ENCODE measurements at regions not wholly inside any gene's neighbourhood (a gene's known extent, or its start where the extent isn't known, plus 50 kb on each side); places are given as distances from the start of the nearest gene placed in this dataset.

DNA sequence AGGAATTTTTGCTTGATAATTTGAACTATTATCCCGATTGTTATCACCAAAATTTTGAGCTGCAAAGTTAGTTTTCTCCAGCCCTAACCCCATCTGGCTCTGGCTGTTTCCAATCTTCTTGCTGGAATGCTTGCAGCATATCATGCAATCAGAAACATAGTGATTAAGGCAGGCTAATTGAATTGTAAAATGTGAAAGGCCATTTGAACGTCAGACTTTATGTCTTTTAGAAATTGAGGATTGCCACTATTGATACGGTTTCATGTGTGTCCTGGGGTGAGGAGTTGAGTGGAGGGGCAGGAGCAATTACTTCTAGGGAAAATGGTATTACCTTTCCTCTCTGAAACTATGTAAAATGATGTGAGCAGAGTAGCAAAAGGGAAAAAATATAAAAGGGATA lies 1674.5 kb upstream of the LRRTM1 start:
- ATAC-seq (replicated peaks in 1 of 4) (no peak), DNase-seq (no peak)
- Mint-ChIP-seq H3K4me3 (no peak overlapping the region), H3K9me3 (peaks cover 0 to 5% (median 4%) of the 10 kb centered on the region in 3 donors), H3K27ac (no peak overlapping the region), H3K27me3 (no peaks in the 10 kb centered on the region), H3K4me1 (no peaks in the 10 kb centered on the region), H3K36me3 (no peaks in the 10 kb centered on the region)
- Histone ChIP-seq H3K36me3 (ENCODE audit: control insufficient read depth in 2 of 2, extremely low read depth in 1 of 2, insufficient read depth in 1 of 2, low read length in 1 of 2) (no peaks in the 10 kb centered on the region), H3K27me3 (replicated peaks in 1 of 2; ENCODE audit: control insufficient read depth in 2 of 2, extremely low read depth in 1 of 2, insufficient read depth in 2 of 2, low read length in 1 of 2) (no peaks in the 10 kb centered on the region), H3K4me3 (ENCODE audit: control insufficient read depth in 1 of 2, extremely low read depth in 1 of 2, low read length in 1 of 2) (no peak overlapping the region), H3K4me1 (ENCODE audit: control insufficient read depth in 1 of 2, extremely low read depth in 1 of 2, insufficient read depth in 2 of 2, low read length in 2 of 2) (no peaks in the 10 kb centered on the region), H3K27ac (ENCODE audit: low read length) (no peak overlapping the region), H3K9me3 (peaks cover 4% of the 10 kb centered on the region)
- CTCF ChIA-PET = no interaction called here
- 70% methylated on average over 2 of the region's 3 CpGs for WGBS (ENCODE audit: insufficient coverage)
- POLR2A ChIA-PET = no interaction called here

DNA sequence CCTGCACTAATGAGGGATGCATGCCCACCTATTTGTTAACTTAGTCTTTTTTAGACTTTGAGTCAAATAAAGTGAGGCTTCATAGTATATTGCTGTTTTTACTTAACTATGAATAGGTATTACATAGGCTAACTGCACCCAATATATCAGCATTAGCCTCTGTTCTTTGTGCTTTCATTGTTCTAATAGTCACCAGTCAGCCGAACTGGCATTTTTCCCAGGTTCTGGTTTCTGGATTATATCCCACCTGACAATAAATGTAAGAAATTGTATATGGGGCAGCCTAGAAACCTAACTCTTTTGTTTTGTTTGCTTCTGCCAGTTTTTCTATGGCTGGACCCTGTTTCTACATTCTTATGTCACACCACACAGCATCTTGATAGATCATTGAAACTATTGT lies 1672.4 kb upstream of the LRRTM1 start:
- no peaks in the 10 kb centered on the region for H3K4me1 ChIP-seq (ENCODE audit: control insufficient read depth in 1 of 2, extremely low read depth in 1 of 2, insufficient read depth in 2 of 2, low read length in 2 of 2)
- Mint-ChIP-seq H3K4me3 (no peak overlapping the region), H3K27ac (no peak overlapping the region), H3K4me1 (no peaks in the 10 kb centered on the region), H3K36me3 (no peaks in the 10 kb centered on the region), H3K27me3 (no peaks in the 10 kb centered on the region), H3K9me3 (peaks cover 4 to 13% (median 12%) of the 10 kb centered on the region in 3 donors)
- no peak for ATAC-seq (replicated peaks in 1 of 4)
- H3K36me3 ChIP-seq (ENCODE audit: control insufficient read depth in 2 of 2, extremely low read depth in 1 of 2, insufficient read depth in 1 of 2, low read length in 1 of 2) = no peaks in the 10 kb centered on the region
- POLR2A ChIA-PET = no interaction called here
- peaks cover 4% of the 10 kb centered on the region for H3K9me3 ChIP-seq
- H3K4me3 ChIP-seq (ENCODE audit: control insufficient read depth in 1 of 2, extremely low read depth in 1 of 2, low read length in 1 of 2) = no peak overlapping the region
- no peak for DNase-seq
- no CpG with 5 or more reads among the region's 1 CpG for WGBS (ENCODE audit: insufficient coverage)
- H3K27ac ChIP-seq (ENCODE audit: low read length) = no peak overlapping the region
- CTCF ChIA-PET = no interaction called here
- H3K27me3 ChIP-seq (replicated peaks in 1 of 2; ENCODE audit: control insufficient read depth in 2 of 2, extremely low read depth in 1 of 2, insufficient read depth in 2 of 2, low read length in 1 of 2) = no peaks in the 10 kb centered on the region

DNA sequence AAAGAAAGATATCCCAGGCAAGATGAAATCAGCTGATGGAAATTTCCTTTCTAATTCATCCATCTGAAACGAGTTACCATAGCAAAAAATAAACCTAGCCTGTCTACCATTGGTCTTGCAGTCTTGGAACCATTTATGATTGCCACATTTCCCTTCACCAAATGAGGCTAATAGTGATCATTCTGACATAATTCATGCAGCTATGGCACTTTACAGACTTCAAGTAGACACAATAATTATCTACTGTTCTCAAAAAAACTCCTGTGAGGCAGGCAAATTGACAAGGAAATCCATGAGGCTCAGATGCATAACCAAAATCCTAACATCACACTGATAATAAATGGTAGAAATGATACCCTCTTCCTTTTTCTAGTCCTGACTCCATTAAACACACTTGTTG lies 1669.7 kb upstream of the LRRTM1 start:
- Mint-ChIP-seq H3K9me3 (peaks cover 4 to 14% (median 12%) of the 10 kb centered on the region in 3 donors), H3K4me3 (no peak overlapping the region), H3K27ac (no peak overlapping the region), H3K27me3 (no peaks in the 10 kb centered on the region), H3K36me3 (no peaks in the 10 kb centered on the region), H3K4me1 (no peaks in the 10 kb centered on the region)
- Histone ChIP-seq H3K27me3 (replicated peaks in 1 of 2; ENCODE audit: control insufficient read depth in 2 of 2, extremely low read depth in 1 of 2, insufficient read depth in 2 of 2, low read length in 1 of 2) (no peaks in the 10 kb centered on the region), H3K36me3 (ENCODE audit: control insufficient read depth in 2 of 2, extremely low read depth in 1 of 2, insufficient read depth in 1 of 2, low read length in 1 of 2) (no peaks in the 10 kb centered on the region), H3K9me3 (peaks cover 2% of the 10 kb centered on the region), H3K4me3 (ENCODE audit: control insufficient read depth in 1 of 2, extremely low read depth in 1 of 2, low read length in 1 of 2) (no peak overlapping the region), H3K27ac (ENCODE audit: low read length) (no peak overlapping the region), H3K4me1 (ENCODE audit: control insufficient read depth in 1 of 2, extremely low read depth in 1 of 2, insufficient read depth in 2 of 2, low read length in 2 of 2) (no peaks in the 10 kb centered on the region)
- no peak for ATAC-seq (replicated peaks in 1 of 4)
- DNase-seq = no peak
- WGBS (ENCODE audit: insufficient coverage) = no CpG with 5 or more reads among the region's 1 CpG
- POLR2A ChIA-PET = no interaction called here
- CTCF ChIA-PET = no interaction called here

DNA sequence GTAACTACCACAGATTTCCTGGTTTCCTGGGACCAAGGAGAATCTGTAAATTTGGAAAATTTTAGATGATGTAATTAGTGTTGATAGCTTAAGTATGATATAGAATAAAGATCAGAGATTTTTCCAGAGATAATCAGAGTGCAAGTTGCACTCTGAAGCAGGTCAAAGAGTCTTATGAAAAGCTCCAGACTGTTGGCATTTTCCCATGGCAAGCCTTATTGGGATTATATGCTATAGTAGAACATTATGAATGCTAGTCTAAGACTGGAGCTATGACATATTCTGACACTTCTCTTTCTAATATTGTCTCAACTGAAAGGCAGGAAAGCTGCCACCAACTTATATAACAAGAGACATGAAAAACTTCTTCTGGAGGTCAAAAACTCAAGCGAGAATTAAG lies 1638.3 kb upstream of the LRRTM1 start:
- Mint-ChIP-seq H3K9me3 (peaks cover 13 to 34% (median 22%) of the 10 kb centered on the region in 3 donors), H3K4me3 (no peak overlapping the region), H3K27me3 (no peaks in the 10 kb centered on the region), H3K4me1 (no peaks in the 10 kb centered on the region), H3K36me3 (no peaks in the 10 kb centered on the region), H3K27ac (no peak overlapping the region)
- Histone ChIP-seq H3K9me3 (peaks cover 5% of the 10 kb centered on the region), H3K4me3 (ENCODE audit: control insufficient read depth in 1 of 2, extremely low read depth in 1 of 2, low read length in 1 of 2) (no peak overlapping the region), H3K27me3 (replicated peaks in 1 of 2; ENCODE audit: control insufficient read depth in 2 of 2, extremely low read depth in 1 of 2, insufficient read depth in 2 of 2, low read length in 1 of 2) (no peaks in the 10 kb centered on the region), H3K36me3 (ENCODE audit: control insufficient read depth in 2 of 2, extremely low read depth in 1 of 2, insufficient read depth in 1 of 2, low read length in 1 of 2) (no peaks in the 10 kb centered on the region), H3K27ac (ENCODE audit: low read length) (no peak overlapping the region), H3K4me1 (ENCODE audit: control insufficient read depth in 1 of 2, extremely low read depth in 1 of 2, insufficient read depth in 2 of 2, low read length in 2 of 2) (no peaks in the 10 kb centered on the region)
- DNase-seq (no peak), ATAC-seq (replicated peaks in 1 of 4) (no peak)
- no CpG with 5 or more reads among the region's 1 CpG for WGBS (ENCODE audit: insufficient coverage)
- ChIA-PET POLR2A (no interaction called here), CTCF (interaction anchor here in 1 of 2 donors (0.9 kb wide), 1 partner anchor 1989 kb away, joined by 3 read pairs; no protein-coding TSS in a partner anchor)

DNA sequence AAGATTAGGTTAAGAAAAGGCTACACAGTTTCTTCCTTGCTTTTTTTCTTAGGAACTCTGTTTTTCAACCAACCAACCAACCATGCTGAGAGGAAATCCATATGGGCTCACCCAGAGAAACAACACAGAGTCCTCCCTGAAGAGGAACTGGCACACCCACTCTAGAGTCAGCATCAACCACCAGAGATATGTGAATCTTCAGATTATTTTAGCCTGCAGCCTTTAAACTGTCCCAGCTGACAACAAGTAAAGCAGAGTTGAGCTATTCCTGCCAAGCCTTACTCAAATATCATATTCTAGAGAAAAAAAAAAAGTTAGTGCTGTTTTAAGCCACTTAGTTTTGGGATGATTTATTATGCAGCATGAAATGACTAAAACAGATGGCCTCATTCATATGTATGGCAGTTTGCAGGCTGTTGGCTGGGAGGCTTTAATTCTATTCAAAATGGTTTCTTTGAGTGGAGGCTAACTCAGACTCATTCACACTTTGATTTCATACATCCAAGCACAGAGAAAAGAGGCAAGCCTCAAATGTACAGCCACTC lies 1637.7 kb upstream of the LRRTM1 start:
- Mint-ChIP-seq H3K4me1 (no peaks in the 10 kb centered on the region), H3K4me3 (no peak overlapping the region), H3K9me3 (peaks cover 13 to 32% (median 22%) of the 10 kb centered on the region in 3 donors)

DNA sequence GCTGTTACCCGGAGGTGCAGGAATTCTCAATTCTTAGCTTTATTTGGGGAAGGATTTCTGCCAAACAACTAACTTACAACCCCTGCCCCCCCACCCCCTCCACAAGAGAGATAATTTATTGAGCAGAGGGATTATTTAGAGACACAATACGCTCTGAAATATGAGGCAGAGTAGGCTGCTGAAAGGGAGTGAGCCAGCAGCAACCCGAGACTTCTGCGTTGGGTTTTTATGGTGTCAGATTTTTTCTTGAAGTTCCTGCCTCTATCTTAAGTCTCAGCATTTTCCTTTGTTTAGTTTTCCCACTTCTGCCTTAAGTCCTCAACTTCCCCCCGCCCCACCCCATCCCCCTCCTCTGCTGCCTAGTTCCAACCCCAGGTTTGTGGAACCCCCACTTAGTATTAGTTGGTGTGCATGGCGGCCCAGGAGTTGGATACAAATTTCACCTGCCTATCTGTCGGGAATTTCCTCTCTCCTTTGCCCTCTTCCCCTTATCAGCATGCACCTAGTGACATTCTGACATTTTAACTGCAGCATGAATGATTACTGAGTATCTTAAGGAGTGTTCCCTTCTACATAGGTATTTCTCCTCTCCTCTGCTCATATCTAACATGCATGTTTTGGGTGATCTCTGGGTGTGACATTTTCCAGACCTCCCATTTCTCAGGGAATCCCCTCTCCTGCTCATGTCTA lies 1635.9 kb upstream of the LRRTM1 start:
- ATAC-seq (replicated peaks in 1 of 4) (no peak), DNase-seq (no peak)
- peaks cover 9 to 24% (median 14%) of the 10 kb centered on the region in 3 donors for H3K9me3 Mint-ChIP-seq
- ChIA-PET CTCF (no interaction called here), POLR2A (no interaction called here)
- no peak overlapping the region for H3K27ac ChIP-seq (ENCODE audit: low read length)
- H3K36me3 ChIP-seq (ENCODE audit: control insufficient read depth in 2 of 2, extremely low read depth in 1 of 2, insufficient read depth in 1 of 2, low read length in 1 of 2) = no peaks in the 10 kb centered on the region
- H3K4me1 Mint-ChIP-seq = no peaks in the 10 kb centered on the region
- no CpG with 5 or more reads among the region's 7 CpGs for WGBS (ENCODE audit: insufficient coverage)
- H3K4me3 ChIP-seq (ENCODE audit: control insufficient read depth in 1 of 2, extremely low read depth in 1 of 2, low read length in 1 of 2) = no peak overlapping the region
- no peaks in the 10 kb centered on the region for H3K4me1 ChIP-seq (ENCODE audit: control insufficient read depth in 1 of 2, extremely low read depth in 1 of 2, insufficient read depth in 2 of 2, low read length in 2 of 2)
- H3K9me3 ChIP-seq = peaks cover 5% of the 10 kb centered on the region
- H3K27me3 ChIP-seq (replicated peaks in 1 of 2; ENCODE audit: control insufficient read depth in 2 of 2, extremely low read depth in 1 of 2, insufficient read depth in 2 of 2, low read length in 1 of 2) = no peaks in the 10 kb centered on the region
- H3K27ac Mint-ChIP-seq = no peak overlapping the region
- H3K27me3 Mint-ChIP-seq = no peaks in the 10 kb centered on the region
- H3K4me3 Mint-ChIP-seq = no peak overlapping the region
- no peaks in the 10 kb centered on the region for H3K36me3 Mint-ChIP-seq

More for the DNA sequence above, 1637.7 kb upstream of the LRRTM1 start:
- H3K27me3 ChIP-seq (replicated peaks in 1 of 2; ENCODE audit: control insufficient read depth in 2 of 2, extremely low read depth in 1 of 2, insufficient read depth in 2 of 2, low read length in 1 of 2) = no peaks in the 10 kb centered on the region
- H3K27ac ChIP-seq (ENCODE audit: low read length) = no peak overlapping the region
- ChIA-PET CTCF (interaction anchor here in 1 of 2 donors (0.9 kb wide), 1 partner anchor 1988 kb away, joined by 3 read pairs; no protein-coding TSS in a partner anchor), POLR2A (no interaction called here)
- Mint-ChIP-seq H3K27ac (no peak overlapping the region), H3K36me3 (no peaks in the 10 kb centered on the region), H3K27me3 (no peaks in the 10 kb centered on the region)
- no peaks in the 10 kb centered on the region for H3K36me3 ChIP-seq (ENCODE audit: control insufficient read depth in 2 of 2, extremely low read depth in 1 of 2, insufficient read depth in 1 of 2, low read length in 1 of 2)
- no peak for ATAC-seq (replicated peaks in 1 of 4)
- no peak for DNase-seq
- H3K9me3 ChIP-seq = peaks cover 5% of the 10 kb centered on the region
- no peak overlapping the region for H3K4me3 ChIP-seq (ENCODE audit: control insufficient read depth in 1 of 2, extremely low read depth in 1 of 2, low read length in 1 of 2)
- no peaks in the 10 kb centered on the region for H3K4me1 ChIP-seq (ENCODE audit: control insufficient read depth in 1 of 2, extremely low read depth in 1 of 2, insufficient read depth in 2 of 2, low read length in 2 of 2)
